HG03139 (cell line): ENCODE measurements at regions not wholly inside any gene's neighbourhood (a gene's known extent, or its start where the extent isn't known, plus 50 kb on each side); places are given as distances from the start of the nearest gene placed in this dataset.

ENCODE experiments used
- ATAC-seq: cut with Tn5 transposase; IDR thresholded peaks from one replicate; pipeline ENCODE4 v1.9.1; 2021; ENCODE audit not compliant: unreplicated experiment

DNA sequence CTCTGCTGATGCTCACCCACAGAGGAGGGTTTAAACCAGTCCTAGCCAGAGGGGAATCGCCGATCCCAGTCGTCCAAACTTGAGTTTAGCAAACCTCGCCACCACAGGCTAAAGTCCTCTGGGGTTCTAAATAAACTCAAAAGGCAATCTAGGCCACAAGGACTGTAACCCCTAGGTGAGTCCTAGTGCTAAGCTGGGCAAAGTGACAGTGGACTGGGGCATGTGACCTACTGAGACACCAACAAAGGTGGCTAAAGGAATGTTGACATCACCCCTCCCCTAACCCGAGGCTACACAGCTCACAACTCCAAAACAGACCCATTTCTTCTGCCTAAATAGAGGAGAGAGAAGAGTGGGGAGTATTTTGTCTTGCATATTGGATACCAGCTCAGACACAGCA is 142.8 kb upstream of the PRDX4 start:
- no peak for ATAC-seq

DNA sequence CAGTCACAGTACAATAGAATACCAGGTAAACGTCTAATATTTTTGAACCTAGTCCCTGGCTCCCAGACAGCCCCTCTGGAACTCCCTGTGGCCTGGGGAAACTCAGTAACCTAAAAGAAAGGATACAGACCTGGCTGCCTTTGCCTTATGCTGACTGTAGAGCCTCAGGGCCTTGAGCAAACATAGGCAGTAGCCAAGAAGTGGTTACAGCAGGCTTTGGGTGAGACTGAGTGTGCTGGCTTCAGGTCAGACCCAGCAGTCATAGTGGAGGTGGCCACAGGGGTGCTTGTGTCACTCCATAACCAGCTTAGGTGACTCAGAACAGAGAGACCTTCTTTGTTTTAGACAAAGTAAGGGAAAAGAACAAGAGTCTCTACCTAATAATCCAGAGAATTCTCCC is 141.8 kb upstream of the PRDX4 start:
- no peak for ATAC-seq

DNA sequence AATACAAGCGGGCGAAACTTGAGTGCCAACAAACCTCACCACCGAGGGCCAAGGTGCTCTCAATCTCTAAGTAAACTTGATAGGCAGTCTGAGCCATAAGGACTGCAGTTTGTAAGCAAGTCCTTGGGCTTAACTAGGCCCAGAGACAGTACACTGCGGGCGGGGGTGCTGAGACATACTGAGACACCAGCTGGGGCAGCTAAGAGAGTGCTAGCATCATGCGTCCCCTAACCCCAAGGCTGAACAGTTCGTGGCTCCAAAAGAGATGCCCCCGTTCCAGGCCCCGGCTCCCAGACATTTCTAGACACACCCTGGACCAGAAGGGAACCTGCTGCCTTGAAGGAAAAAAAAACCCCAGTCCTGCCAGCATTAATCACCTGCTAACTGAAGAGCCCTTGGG is 126.8 kb upstream of the PRDX4 start:
- ATAC-seq, result no peak

DNA sequence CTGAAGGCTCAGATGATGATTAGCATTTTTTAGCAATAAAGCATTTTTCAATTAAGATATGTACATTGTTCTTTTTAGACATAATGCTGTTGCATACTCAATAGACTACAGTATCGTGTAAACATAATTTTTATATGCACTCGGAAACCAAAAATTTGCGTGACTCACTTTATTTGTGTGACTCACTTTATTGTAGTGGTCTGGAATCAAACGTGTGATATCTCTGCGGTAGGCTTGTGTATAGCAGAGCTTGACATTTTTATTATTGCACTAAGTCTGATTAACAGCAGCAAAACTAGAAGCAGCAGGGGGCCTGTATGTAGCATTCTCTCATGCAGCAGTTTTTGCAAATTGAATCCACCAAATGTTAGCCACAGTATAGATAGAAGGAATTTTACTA is 119.1 kb upstream of the PRDX4 start:
- ATAC-seq, result no peak

DNA sequence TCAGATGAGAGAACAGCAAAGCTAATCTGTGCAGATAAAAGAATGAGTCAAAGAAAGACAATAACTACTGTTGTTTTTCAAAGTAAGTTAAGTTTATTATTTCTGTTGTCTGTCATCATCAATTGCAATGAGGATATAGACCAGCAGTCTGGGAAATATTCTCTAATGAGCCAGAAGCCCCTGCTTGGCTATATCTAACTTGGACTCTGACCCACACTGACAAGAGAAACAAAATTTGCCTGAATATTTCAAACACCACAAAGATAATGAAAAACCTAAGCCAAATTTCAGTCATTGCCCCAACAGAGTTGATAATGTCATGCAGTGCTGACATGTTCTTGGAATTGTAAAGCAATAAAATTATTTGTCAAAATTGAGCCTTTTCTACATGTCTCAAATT is 115.0 kb upstream of the PRDX4 start:
- no peak for ATAC-seq

DNA sequence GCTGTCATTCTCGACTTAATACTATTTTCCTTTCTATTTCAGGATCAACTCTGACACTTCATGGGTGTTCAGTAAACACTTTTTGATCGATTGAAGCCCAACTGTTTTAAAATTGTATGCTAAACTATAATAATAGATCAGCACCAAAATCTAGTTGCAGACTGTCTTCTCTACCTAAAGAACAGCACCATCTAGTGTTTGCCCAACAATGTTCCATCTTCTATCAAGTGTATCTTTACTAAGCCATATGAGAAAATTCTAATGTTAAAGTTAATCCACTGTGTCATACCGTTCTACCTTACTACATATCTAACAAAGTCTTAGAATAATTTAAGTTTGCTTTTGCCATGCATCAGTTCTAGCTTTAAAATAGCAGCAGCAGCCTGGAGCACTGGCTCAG is 113.0 kb upstream of the PRDX4 start:
- ATAC-seq, result no peak

DNA sequence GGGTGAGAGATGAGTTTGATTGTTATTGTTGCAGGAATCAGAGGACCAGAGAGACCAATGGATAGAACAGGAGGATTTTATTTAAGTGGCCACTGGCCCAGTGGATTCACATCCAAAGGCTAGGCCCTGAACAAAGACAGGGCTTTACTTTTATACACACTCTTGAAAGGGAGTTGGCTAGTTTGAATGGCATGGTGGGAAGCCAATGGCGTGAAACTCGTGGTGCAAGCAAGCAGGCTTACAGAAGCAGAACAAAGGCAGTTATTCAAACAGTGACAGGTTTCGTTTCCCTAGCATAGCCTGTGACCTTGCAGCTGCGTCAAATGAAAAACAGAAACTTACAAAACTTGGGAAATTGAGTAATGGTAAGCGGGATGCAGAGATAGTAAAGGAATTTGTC is 110.2 kb upstream of the PRDX4 start:
- no peak for ATAC-seq

DNA sequence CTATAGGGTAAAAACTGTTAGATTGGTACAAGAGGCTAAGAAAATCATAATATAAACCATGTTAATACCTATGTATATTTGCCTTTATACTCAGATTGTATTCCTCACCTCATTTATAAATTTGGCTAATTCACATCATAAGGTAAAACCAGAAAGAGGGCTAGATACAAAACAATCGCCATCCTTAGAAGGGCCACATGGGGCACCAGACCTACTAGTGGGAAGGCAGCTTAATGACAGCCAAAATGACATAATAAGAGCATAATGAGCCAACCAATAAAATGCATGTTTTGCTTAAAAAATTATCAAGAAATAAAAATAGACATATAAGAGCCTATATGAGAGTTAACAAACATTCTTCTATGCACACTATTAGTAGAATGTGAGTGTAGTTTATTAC is 107.3 kb upstream of the PRDX4 start:
- ATAC-seq, result no peak

DNA sequence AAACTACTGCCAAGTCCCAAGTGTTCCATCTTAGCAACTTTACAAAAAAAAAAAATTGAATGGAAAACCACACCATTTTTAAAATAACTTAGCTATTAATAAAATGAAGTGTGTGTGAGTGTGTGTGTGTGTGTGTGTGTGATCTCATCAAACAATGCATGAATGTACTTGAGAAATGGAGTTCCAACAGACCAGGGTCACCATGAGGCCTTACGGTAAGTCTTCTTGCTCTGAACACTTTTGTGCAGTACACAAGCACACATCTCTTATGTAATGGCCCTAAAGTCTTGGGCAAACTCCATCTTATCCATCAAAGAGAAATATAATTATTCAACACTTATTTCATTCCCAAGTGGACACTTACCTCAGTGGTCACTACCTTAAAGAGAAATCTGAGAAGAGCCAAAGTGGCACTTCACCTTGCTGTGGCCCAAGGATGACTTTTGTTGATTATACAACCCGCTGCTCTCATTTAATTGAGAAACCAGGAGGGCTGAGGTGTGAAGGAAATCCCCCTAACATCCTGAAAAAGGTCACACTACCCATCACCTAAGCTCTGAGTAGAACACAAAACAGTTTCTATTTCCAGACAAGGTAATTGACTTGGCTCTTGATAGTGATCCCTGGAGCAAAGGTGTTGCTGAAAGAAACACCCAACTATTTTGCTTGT is 96.5 kb upstream of the PRDX4 start:
- ATAC-seq, result no peak

DNA sequence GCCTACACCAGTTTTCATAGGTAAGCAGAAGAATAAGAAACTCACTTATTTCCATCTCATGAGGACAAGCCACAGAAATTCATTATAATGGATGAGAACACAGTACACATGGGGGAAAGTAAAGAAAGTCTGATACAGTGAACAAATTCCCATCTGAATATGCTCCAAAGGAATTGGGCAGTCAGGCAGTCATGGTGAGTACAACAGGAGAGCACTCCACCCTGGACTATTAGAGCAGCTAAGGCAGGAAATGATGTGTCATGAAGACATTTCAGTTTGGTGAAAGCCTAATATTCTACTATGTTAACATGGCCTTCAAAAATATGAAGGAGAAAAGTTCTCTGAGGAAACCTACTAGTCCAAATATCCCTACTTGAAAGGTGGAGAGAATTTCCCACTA is 92.0 kb upstream of the PRDX4 start:
- ATAC-seq, result no peak

DNA sequence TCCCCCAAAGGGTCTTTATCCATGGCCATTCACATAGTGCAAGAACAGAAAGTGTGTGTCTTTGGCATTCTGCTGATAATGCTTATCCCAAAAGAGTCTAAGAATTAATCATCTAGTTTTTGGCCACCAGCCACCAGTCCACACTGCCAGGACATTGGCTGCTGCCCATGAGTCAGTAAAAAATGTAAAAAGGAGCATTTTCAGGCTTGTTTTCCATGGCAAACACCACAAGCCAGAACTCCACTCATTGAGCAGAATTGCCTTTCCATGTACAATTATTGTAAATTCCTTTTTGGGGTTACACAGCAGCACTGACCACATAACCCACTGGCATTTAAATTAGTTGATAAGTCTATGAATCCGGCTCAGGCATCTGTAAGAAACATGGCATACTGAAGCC is 89.2 kb upstream of the PRDX4 start:
- ATAC-seq, result no peak

DNA sequence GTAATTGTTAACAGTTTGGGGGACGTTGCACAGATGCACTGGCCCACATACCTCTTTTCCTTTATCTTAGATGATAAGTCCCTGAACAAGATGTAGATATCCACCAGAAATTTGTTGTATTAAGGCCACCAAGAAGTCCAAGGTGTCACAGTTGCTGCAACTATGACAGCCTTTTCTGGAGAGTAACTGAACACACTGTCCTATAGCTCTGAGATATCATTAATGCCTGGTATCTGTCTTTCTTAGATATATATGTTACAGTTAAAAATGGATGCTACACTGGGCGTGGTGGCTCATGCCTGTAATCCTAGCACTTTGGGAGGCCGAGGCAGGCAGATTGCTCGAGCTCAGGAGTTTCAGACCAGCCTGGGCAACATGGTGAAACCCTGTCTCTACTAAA is 77.8 kb upstream of the PRDX4 start:
- no peak for ATAC-seq

DNA sequence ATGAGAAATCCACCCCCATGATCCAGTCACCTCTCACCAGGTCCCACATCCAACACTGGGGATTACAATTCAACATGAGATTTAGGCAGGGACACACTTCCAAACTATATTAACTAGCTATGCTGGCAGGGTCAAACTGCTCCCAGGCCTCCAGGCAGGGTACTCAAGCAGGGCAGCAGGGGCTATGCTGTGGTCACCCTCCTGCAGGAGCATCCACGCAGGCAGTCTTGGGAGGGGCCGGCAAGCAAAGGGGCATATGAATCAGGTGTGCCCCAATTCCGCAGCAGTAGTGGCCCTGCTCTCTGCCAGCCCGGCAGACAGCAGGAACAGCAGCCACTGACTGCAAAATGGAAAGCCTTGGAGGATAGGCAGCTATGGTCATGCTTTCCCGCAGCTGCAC is 74.6 kb upstream of the PRDX4 start:
- no peak for ATAC-seq

DNA sequence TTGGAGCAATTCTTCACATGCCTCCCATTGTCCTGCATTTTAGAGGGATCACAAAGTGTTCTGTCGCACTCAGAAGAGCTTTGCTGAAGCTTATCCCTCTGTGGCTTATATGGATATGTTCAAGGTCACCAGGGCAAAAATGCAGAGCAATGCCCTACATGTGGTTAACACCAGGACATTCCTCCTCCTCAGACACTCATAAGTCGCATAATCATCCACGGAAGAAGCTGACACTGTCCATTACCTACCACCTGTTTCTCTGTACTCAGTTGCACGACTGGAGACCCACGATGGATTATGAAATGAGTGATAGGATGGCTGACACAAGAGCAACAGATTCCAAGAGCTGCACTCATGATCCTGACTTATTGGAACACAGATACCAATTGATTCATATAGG is 68.7 kb upstream of the PRDX4 start:
- no peak for ATAC-seq

DNA sequence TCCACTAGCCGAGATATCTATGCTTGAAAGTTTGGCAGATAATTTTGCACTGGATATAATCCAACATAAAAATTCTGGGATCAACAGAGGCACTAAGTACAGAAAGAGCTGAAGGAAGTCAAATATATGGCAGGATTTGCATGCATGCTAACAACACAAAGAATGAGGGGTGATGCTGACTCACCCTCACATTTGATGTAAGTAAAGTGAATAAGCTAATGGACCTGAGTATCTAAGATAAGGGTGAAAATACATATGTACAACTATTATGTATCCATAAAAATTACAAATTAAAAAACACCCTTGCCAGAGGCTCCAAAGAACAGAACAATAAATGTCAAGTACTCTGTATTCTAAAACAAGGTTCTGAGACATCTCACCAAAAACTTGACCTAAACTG is 63.8 kb upstream of the PRDX4 start:
- ATAC-seq, result no peak

DNA sequence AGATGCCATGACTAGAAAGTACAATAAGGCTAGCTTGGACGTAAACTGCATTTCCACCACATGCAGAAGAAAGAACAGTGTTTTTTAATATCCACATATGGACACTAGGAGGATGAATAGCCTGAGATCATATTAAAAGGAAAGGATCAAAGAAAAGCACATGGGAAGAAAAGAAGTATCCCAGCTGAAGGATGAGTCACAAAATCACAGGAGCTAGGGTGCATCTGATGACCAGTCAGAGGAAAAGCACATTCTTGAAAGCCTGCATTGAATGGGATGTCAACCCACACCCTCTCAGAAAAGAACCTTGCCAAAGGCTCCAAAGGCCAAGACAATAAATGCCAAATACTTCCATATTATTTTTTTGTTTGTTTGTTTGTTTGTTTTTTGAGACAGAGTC is 56.8 kb upstream of the PRDX4 start:
- no peak for ATAC-seq

DNA sequence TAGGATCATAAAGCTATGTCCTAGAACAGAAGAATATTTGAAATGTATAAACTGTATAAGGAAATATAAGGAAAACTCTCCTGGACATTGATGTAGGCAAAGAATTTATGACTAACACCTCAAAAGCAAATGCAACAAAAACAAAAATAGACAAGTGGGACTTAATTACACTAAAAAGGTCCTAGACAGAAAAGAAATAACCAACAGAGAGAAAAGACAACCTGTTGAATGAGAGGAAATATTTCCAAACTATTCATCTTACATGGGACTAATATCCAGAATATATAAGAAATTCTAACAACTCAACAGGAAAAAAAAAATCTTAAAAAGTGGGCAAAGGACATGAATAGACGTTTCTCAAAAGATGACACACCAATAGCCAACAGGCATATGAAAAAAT is 54.4 kb upstream of the PRDX4 start:
- ATAC-seq, result no peak

DNA sequence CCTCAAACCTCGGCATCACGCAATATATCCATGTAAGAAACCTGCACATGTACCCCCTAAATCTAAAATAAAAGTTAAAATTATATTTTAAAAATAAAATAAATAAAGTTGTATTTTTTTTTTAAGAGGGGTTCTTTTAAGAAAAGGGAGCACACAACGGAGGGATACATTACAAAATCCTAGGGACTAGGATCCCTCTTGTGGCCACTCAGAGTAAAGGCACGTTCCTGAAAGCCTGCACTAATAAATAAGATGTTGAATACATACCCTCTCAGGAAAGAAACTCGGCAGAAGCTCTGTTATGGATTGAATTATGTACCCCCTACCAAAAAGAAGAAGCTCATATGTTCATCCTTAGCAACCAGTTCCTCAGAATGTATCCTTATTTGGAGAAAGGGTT is 50.9 kb upstream of the PRDX4 start:
- ATAC-seq, result no peak
